Mesothelial cell of epicardium (in vitro differentiated cells): ENCODE measurements at regions not wholly inside any gene's neighbourhood (a gene's known extent, or its start where the extent isn't known, plus 50 kb on each side); places are given as distances from the start of the nearest gene placed in this dataset.

ENCODE experiments used
- DNase-seq, 2 experiments: peaks; one replicate each; pipeline ENCODE4 v3.0.0; 2021; ENCODE audit warnings: low spot score in 2 of 2; ENCODE audit not compliant: unreplicated experiment in 2 of 2
- H3K27ac Mint-ChIP-seq: 2 replicates; pipeline ENCODE4 v1.8.0; 2021; ENCODE audit warnings: mixed read lengths
- H3K27me3 Mint-ChIP-seq: 2 replicates; pipeline ENCODE4 v1.8.0; 2021; ENCODE audit warnings: low read depth, mixed read lengths
- H3K36me3 Mint-ChIP-seq: 2 replicates; pipeline ENCODE4 v1.8.0; 2021; ENCODE audit warnings: mixed read lengths
- H3K4me1 Mint-ChIP-seq: 2 replicates; pipeline ENCODE4 v1.8.0; 2021; ENCODE audit warnings: mixed read lengths
- H3K4me3 Mint-ChIP-seq: 2 replicates; pipeline ENCODE4 v1.8.0; 2021; ENCODE audit warnings: mild to moderate bottlenecking, moderate library complexity, mixed read lengths
- H3K9me3 Mint-ChIP-seq: 2 replicates; pipeline ENCODE4 v1.8.0; 2021; ENCODE audit warnings: mixed read lengths
- CTCF ChIP-seq: fragments of 200-600 bp; sonication (generic); IDR thresholded peaks from one replicate; pipeline ENCODE4 v1.5.0; 2021; ENCODE audit warnings: antibody characterized with exemption; ENCODE audit not compliant: unreplicated experiment

GRCh38 chr1:55362558-55362957 lies 147.4 kb upstream of the USP24 start:
- no peak for DNase-seq
- TF ChIP-seq CTCF, result no peak
- H3K9me3 Mint-ChIP-seq, result no peaks in the 10 kb centered on the region
- no peak overlapping the region for H3K27ac Mint-ChIP-seq
- H3K4me3 Mint-ChIP-seq, result no peak overlapping the region
- no peaks in the 10 kb centered on the region for H3K36me3 Mint-ChIP-seq
- peaks cover 2% of the 10 kb centered on the region for H3K4me1 Mint-ChIP-seq
- H3K27me3 Mint-ChIP-seq, result no peaks in the 10 kb centered on the region

GRCh38 chr1:55359611-55360010 lies 144.4 kb upstream of the USP24 start:
- TF ChIP-seq CTCF, result no peak
- Mint-ChIP-seq H3K9me3 (no peaks in the 10 kb centered on the region), H3K27me3 (no peaks in the 10 kb centered on the region), H3K27ac (no peak overlapping the region), H3K4me3 (no peak overlapping the region), H3K36me3 (no peaks in the 10 kb centered on the region), H3K4me1 (peaks cover 2% of the 10 kb centered on the region)
- no peak for DNase-seq

- Mint-ChIP-seq H3K4me3 (no peak overlapping the region), H3K27ac (no peak overlapping the region), H3K4me1 (peaks cover 2% of the 10 kb centered on the region), H3K27me3 (no peaks in the 10 kb centered on the region), H3K9me3 (no peaks in the 10 kb centered on the region), H3K36me3 (no peaks in the 10 kb centered on the region)
- TF ChIP-seq CTCF, result no peak
- DNase-seq, result no peak
Measured at GRCh38 chr1:55358581-55358980, 143.4 kb upstream of the USP24 start.

- TF ChIP-seq CTCF, result no peak
- H3K9me3 Mint-ChIP-seq, result no peaks in the 10 kb centered on the region
- H3K27me3 Mint-ChIP-seq, result no peaks in the 10 kb centered on the region
- H3K36me3 Mint-ChIP-seq, result no peaks in the 10 kb centered on the region
- H3K27ac Mint-ChIP-seq, result no peak overlapping the region
- DNase-seq, result no peak
- H3K4me1 Mint-ChIP-seq, result peaks cover 2% of the 10 kb centered on the region
- no peak overlapping the region for H3K4me3 Mint-ChIP-seq
Measured at GRCh38 chr1:55355549-55355948, 140.4 kb upstream of the USP24 start.

GRCh38 chr1:55353707-55354620 lies 138.8 kb upstream of the USP24 start:
- no peak overlapping the region for H3K27ac Mint-ChIP-seq
- H3K36me3 Mint-ChIP-seq, result no peaks in the 10 kb centered on the region
- DNase-seq, result no peak
- peaks cover 2% of the 10 kb centered on the region for H3K4me1 Mint-ChIP-seq
- no peaks in the 10 kb centered on the region for H3K27me3 Mint-ChIP-seq
- no peak for TF ChIP-seq CTCF
- H3K4me3 Mint-ChIP-seq, result no peak overlapping the region
- H3K9me3 Mint-ChIP-seq, result no peaks in the 10 kb centered on the region
